Spleen (tissue), 11 donors: ENCODE measurements at regions not wholly inside any gene's neighbourhood (a gene's known extent, or its start where the extent isn't known, plus 50 kb on each side); places are given as distances from the start of the nearest gene placed in this dataset.

ENCODE experiments used
- DNase-seq: peaks from one replicate; pipeline ENCODE4 v3.0.0-alpha.2; 2020
- H3K27ac ChIP-seq, 8 donors: fragments of 200-600 bp; sonication (generic) in 7 of 8; 1 replicate in 4 of 8; 2 replicates in 4 of 8; pipeline versions ENCODE4 v1.5.0 to v1.8.0; 2016 to 2021; ENCODE audit warnings: inconsistent platforms in 4 of 8, mild to moderate bottlenecking in 4 of 8, moderate library complexity in 1 of 8
- H3K27me3 ChIP-seq, 7 donors: fragments of 200-600 bp; sonication (generic) in 6 of 7; replicated peaks in 1 of 7; 1 replicate in 4 of 7; 2 replicates in 3 of 7; pipeline versions ENCODE4 v1.5.0 to v1.8.0; 2016 to 2021; ENCODE audit warnings: inconsistent platforms in 3 of 7, mild to moderate bottlenecking in 1 of 7
- H3K36me3 ChIP-seq, 6 donors: fragments of 200-600 bp; sonication (generic) in 5 of 6; 1 replicate in 4 of 6; 2 replicates in 2 of 6; pipeline versions ENCODE4 v1.5.0 to v1.8.0; 2016 to 2021; ENCODE audit warnings: inconsistent platforms in 2 of 6
- H3K4me1 ChIP-seq, 6 donors: fragments of 200-600 bp; sonication (generic) in 5 of 6; 1 replicate in 3 of 6; 2 replicates in 3 of 6; pipeline versions ENCODE4 v1.5.0 to v1.8.0; 2016 to 2021; ENCODE audit warnings: inconsistent platforms in 3 of 6
- H3K4me3 ChIP-seq, 8 donors: fragments of 200-600 bp; sonication (generic) in 7 of 8; 1 replicate in 4 of 8; 2 replicates in 4 of 8; pipeline versions ENCODE4 v1.5.0 to v1.8.0; 2016 to 2021; ENCODE audit warnings: inconsistent platforms in 4 of 8, mild to moderate bottlenecking in 4 of 8, moderate library complexity in 2 of 8
- H3K9me3 ChIP-seq, 8 donors: fragments of 200-600 bp; sonication (generic) in 7 of 8; 1 replicate in 4 of 8; 2 replicates in 4 of 8; pipeline versions ENCODE4 v1.5.0 to v1.8.0; 2016 to 2021; ENCODE audit warnings: inconsistent platforms in 4 of 8
- CTCF ChIP-seq, 11 experiments: fragments of 200-600 bp in 7 of 11; fragments of 450-650 bp in 4 of 11; sonication (generic) in 4 of 11; IDR thresholded peaks in 8 of 11; conservative IDR thresholded peaks in 3 of 11; 1 replicate in 7 of 11; 2 replicates in 4 of 11; pipeline versions ENCODE4 v1.4.0 to v1.8.0; 2016 to 2021; ENCODE audit warnings: antibody characterized with exemption in 11 of 11, inconsistent platforms in 4 of 11, mild to moderate bottlenecking in 1 of 11
- POLR2A ChIP-seq, 3 donors: fragments of 450-650 bp; IDR thresholded peaks; one replicate each; pipeline ENCODE4 v1.5.1; 2017; ENCODE audit warnings: antibody characterized with exemption in 3 of 3, mild to moderate bottlenecking in 1 of 3
- POLR2AphosphoS5 ChIP-seq, 3 donors: sonication (generic); formaldehyde crosslinking; IDR thresholded peaks; one replicate each; pipeline ENCODE4 v1.5.1; 2017; ENCODE audit warnings: antibody characterized with exemption in 3 of 3
- WGBS, 5 donors: extraction: QIAGEN DNeasy Blood & Tissue Kit in 3 of 5; methylation state at CpG; one replicate each; pipeline versions ENCODE4 v1.1.5 to v1.1.7; 2013 to 2018; 5-methylcytosine and 5-hydroxymethylcytosine counted together
- intact Hi-C: fragments of 100-400 bp; cut with DNase I; formaldehyde crosslinking; loops from one replicate; pipeline ENCODE4 v1.15.0; 2023; ENCODE audit warnings: low total_unique reads
- donor health status: healthy with polysubstance abuse.
- donor health status: DM: no; HTN: no; CAD: no; lungs with moderate emphysema.
- donor health status: DM: no; HTN: no; CAD: no.
- donor health status: Bipolar disorder and iron deficiency.
- donor health status: healthy.
- donor health status: DM: no; HTN: no; CAD: no.
- donor health status: DM: yes; HTN: yes; CAD: no.

DNA sequence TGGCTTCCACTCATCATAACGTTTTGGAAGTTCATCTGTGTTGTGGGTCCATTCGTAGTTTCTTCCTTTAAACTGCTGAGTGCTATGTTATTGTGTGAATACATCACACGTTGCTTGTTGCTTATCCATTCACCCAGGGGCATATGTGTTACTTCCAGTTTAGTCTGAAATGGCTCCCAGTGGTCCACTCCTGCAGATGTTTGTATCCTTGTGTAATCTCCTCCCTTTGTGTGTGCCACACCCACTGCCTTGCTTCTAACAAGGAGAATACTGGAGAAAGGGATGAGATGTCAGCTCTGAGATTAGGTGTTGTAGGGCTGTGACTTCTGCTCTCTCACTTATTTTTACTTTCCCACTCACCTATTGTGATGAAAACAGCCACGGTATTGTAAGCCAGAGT, 239.1 kb upstream of the HABP2 start:
- Histone ChIP-seq H3K27me3 (no peaks in the 10 kb centered on the region), H3K4me3 (no peak overlapping the region), H3K36me3 (no peaks in the 10 kb centered on the region), H3K4me1 (peaks cover 0 to 4% (median 0%) of the 10 kb centered on the region in 6 donors), H3K9me3 (peaks cover 0 to 10% (median 0%) of the 10 kb centered on the region in 8 donors), H3K27ac (no peak overlapping the region)
- no peak for TF ChIP-seq POLR2AphosphoS5 (IDR thresholded peaks at IDR 0.05)
- TF ChIP-seq POLR2A (IDR thresholded peaks at IDR 0.05) = no peak
- TF ChIP-seq CTCF (IDR thresholded peaks at IDR 0.05 in 8 of 11, conservative IDR thresholded peaks at IDR 0.05 in 3 of 11) = no peak
- intact Hi-C loops = no loop called here
- no peak for DNase-seq
- WGBS, 5 donors = 80 to 87% (median 85%) methylated on average over 4 of the region's 4 CpGs

DNA sequence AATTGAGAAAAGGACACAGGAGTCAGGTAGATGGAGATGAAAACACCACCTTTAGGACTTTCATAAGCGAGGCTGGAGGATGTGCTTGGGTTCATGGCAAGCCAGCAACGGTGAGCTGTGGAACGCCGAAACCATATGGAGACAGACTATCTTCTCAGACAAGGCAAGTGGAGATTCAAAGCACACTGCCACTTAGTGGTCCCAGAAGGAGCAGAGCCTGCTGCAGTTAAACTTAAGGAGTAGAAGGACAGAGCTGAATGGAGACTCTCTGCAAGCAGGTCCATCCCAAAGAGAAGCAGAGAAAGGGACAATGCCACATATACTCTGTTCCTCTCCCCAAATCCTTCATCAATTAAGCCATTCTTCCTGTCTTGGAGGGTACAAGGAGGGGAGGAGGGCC, 236.3 kb upstream of the HABP2 start:
- intact Hi-C loops = no loop called here
- Histone ChIP-seq H3K9me3 (peaks cover 0 to 10% (median 0%) of the 10 kb centered on the region in 8 donors), H3K27ac (no peak overlapping the region), H3K4me1 (peaks cover 0 to 17% (median 0%) of the 10 kb centered on the region in 6 donors), H3K36me3 (no peaks in the 10 kb centered on the region), H3K27me3 (no peaks in the 10 kb centered on the region), H3K4me3 (no peak overlapping the region)
- DNase-seq = no peak
- TF ChIP-seq POLR2AphosphoS5 (IDR thresholded peaks at IDR 0.05) = no peak
- TF ChIP-seq CTCF (IDR thresholded peaks at IDR 0.05 in 8 of 11, conservative IDR thresholded peaks at IDR 0.05 in 3 of 11) = no peak
- no peak for TF ChIP-seq POLR2A (IDR thresholded peaks at IDR 0.05)
- WGBS, 5 donors = 86 to 95% (median 93%) methylated on average over 4 of the region's 4 CpGs

GRCh38 chr10:113317489-113317888, 235.4 kb upstream of the HABP2 start:
- Histone ChIP-seq H3K4me3 (no peak overlapping the region), H3K27me3 (no peaks in the 10 kb centered on the region), H3K4me1 (peaks cover 0 to 27% (median 0%) of the 10 kb centered on the region in 6 donors), H3K9me3 (peaks cover 0 to 10% (median 0%) of the 10 kb centered on the region in 8 donors), H3K36me3 (no peaks in the 10 kb centered on the region), H3K27ac (no peak overlapping the region)
- intact Hi-C loops = no loop called here
- DNase-seq = no peak
- TF ChIP-seq POLR2AphosphoS5 (IDR thresholded peaks at IDR 0.05) = no peak
- TF ChIP-seq CTCF (IDR thresholded peaks at IDR 0.05 in 8 of 11, conservative IDR thresholded peaks at IDR 0.05 in 3 of 11) = no peak
- no peak for TF ChIP-seq POLR2A (IDR thresholded peaks at IDR 0.05)
- 63 to 78% (median 72%) methylated on average over 10 of the region's 10 CpGs for WGBS, 5 donors

DNA sequence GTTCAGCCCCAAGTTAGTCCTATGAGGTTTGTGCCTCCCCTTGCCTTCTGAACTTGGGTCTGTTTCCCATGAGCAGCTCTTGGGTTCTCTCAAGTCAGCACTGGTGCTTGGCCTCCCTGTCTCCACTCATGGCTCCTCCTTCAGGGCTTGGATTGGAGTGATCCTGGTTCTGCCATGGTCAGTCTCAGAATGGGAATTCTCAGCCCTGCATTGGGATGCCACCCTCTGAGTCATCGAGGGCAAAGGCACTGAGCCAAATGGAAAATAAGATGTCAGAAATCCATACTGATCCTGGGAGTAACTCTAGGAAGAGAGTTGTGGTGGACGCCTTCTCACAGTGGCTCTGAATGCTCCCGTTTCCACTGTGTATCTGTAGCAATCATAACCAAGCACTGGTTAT, 233.4 kb upstream of the HABP2 start:
- H3K36me3 ChIP-seq = no peaks in the 10 kb centered on the region
- no peak overlapping the region for H3K27ac ChIP-seq
- 84 to 100% (median 91%) methylated on average over 2 to 3 of the region's 3 CpGs for WGBS, 5 donors
- no peak for DNase-seq
- peaks cover 0 to 10% (median 0%) of the 10 kb centered on the region in 8 donors for H3K9me3 ChIP-seq
- H3K4me1 ChIP-seq = peaks cover 0 to 29% (median 0%) of the 10 kb centered on the region in 6 donors
- H3K27me3 ChIP-seq = no peaks in the 10 kb centered on the region
- no peak overlapping the region for H3K4me3 ChIP-seq
- intact Hi-C loops = no loop called here
- TF ChIP-seq POLR2AphosphoS5 (IDR thresholded peaks at IDR 0.05) = no peak
- TF ChIP-seq CTCF (IDR thresholded peaks at IDR 0.05 in 8 of 11, conservative IDR thresholded peaks at IDR 0.05 in 3 of 11) = no peak
- TF ChIP-seq POLR2A (IDR thresholded peaks at IDR 0.05) = no peak
